SK-N-SH (cell line): ENCODE measurements at regions not wholly inside any gene's neighbourhood (a gene's known extent, or its start where the extent isn't known, plus 50 kb on each side); places are given as distances from the start of the nearest gene placed in this dataset.

Source experiments
- CTCF ChIA-PET: fragments of 300-600, 350-600 bp; formaldehyde crosslinking; extraction: SDS; loops from one replicate; lab custom pipeline; 2021; lab: Yijun Ruan, JAX
- POLR2A ChIA-PET: fragments of 350-600 bp; sonication (Branson Sonifier 250); formaldehyde crosslinking; extraction: SDS; loops from one replicate; lab custom pipeline; 2020; ENCODE audit warnings: antibody characterized with exemption, inconsistent platforms; lab: Yijun Ruan, JAX
- DNase-seq: peaks from one replicate; pipeline ENCODE4 v3.0.0; 2012
- H2AFZ ChIP-seq: fragments of 200-600 bp; sonication (generic); 2 replicates; pipeline ENCODE4 v1.8.1; 2016; ENCODE audit warnings: antibody characterized with exemption, mild to moderate bottlenecking, low read depth
- H3F3A ChIP-seq: fragments of 200-600 bp; sonication (generic); replicated peaks from 2 replicates; pipeline ENCODE3; 2016; ENCODE audit warnings: antibody characterized with exemption, mild to moderate bottlenecking; ENCODE audit not compliant: insufficient read depth
- H3K27ac ChIP-seq, 2 experiments: fragments of 200-500 bp in 1 of 2; fragments of 200-600 bp in 1 of 2; sonication (Bioruptor generic) in 1 of 2; sonication (generic), shearing (Covaris generic) in 1 of 2; 2 replicates each; pipeline versions ENCODE4 v1.5.1 to v1.6.1; 2014 to 2016; ENCODE audit warnings: low read depth in 2 of 2, inconsistent platforms in 1 of 2, low read length in 1 of 2, mild to moderate bottlenecking in 1 of 2, mixed read lengths in 1 of 2
- H3K27me3 ChIP-seq: fragments of 200-600 bp; sonication (generic), shearing (Covaris generic); 2 replicates; pipeline ENCODE4 v1.6.1; 2016; ENCODE audit warnings: mixed run types; ENCODE audit not compliant: insufficient read depth
- H3K36me3 ChIP-seq, 2 experiments: fragments of 200-500 bp in 1 of 2; fragments of 200-600 bp in 1 of 2; sonication (Bioruptor generic) in 1 of 2; sonication (generic) in 1 of 2; replicated peaks in 1 of 2; 2 replicates each; pipeline versions ENCODE3 to v1.5.1; 2014 to 2016; ENCODE audit warnings: low read length in 1 of 2, mild to moderate bottlenecking in 1 of 2; ENCODE audit not compliant: insufficient read depth in 2 of 2, control insufficient read depth in 1 of 2
- H3K4me1 ChIP-seq, 2 experiments: fragments of 200-500 bp in 1 of 2; fragments of 200-600 bp in 1 of 2; sonication (Bioruptor generic) in 1 of 2; sonication (generic), shearing (Covaris generic) in 1 of 2; 2 replicates each; pipeline versions ENCODE4 v1.5.1 to v1.6.1; 2014 to 2016; ENCODE audit warnings: low read depth in 1 of 2, low read length in 1 of 2, mixed run types in 1 of 2; ENCODE audit not compliant: insufficient read depth in 2 of 2, control insufficient read depth in 1 of 2
- H3K4me2 ChIP-seq: fragments of 200-600 bp; sonication (generic), shearing (Covaris generic); 2 replicates; pipeline ENCODE4 v1.6.1; 2017; ENCODE audit warnings: mixed run types
- H3K4me3 ChIP-seq, 2 experiments: fragments of 200-500 bp in 1 of 2; fragments of 200-600 bp in 1 of 2; sonication (Bioruptor generic) in 1 of 2; sonication (generic), shearing (Covaris generic) in 1 of 2; 2 replicates each; pipeline versions ENCODE4 v1.5.1 to v1.8.1; 2014 to 2016; ENCODE audit warnings: low read depth in 2 of 2, inconsistent platforms in 1 of 2, low read length in 1 of 2, mild to moderate bottlenecking in 1 of 2, mixed read lengths in 1 of 2, moderate library complexity in 1 of 2
- H3K79me2 ChIP-seq: fragments of 200-600 bp; sonication (generic); 2 replicates; pipeline ENCODE4 v1.8.1; 2017; ENCODE audit warnings: mild to moderate bottlenecking; ENCODE audit not compliant: insufficient read depth
- H3K9ac ChIP-seq: fragments of 200-600 bp; sonication (generic); 2 replicates; pipeline ENCODE4 v1.6.1; 2017; ENCODE audit warnings: mixed run types
- H3K9me2 ChIP-seq: fragments of 200-600 bp; sonication (generic); 2 replicates; pipeline ENCODE4 v1.6.1; 2017; ENCODE audit warnings: mixed run types
- H3K9me3 ChIP-seq: fragments of 200-600 bp; sonication (generic); 2 replicates; pipeline ENCODE4 v1.6.1; 2017; ENCODE audit warnings: mixed run types, mild to moderate bottlenecking, moderate library complexity
- H4K20me1 ChIP-seq: fragments of 200-600 bp; sonication (generic); 2 replicates; pipeline ENCODE4 v1.6.1; 2017; ENCODE audit warnings: mild to moderate bottlenecking, mixed run types; ENCODE audit not compliant: insufficient read depth
- EZH2phosphoT487 ChIP-seq: fragments of 200-600 bp; sonication (generic); IDR thresholded peaks from 2 replicates; pipeline ENCODE4 v1.6.1; 2017; ENCODE audit warnings: low read depth, mixed run types, mild to moderate bottlenecking, antibody characterized with exemption, moderate library complexity, borderline replicate concordance
- GABPA ChIP-seq: IDR thresholded peaks from 2 replicates; pipeline ENCODE4 v1.4.0; 2012; ENCODE audit warnings: low read depth, mild to moderate bottlenecking
- IRF3 ChIP-seq: fragments of 150-350 bp; IDR thresholded peaks from 2 replicates; pipeline ENCODE4 v1.6.1; 2016; ENCODE audit warnings: mild to moderate bottlenecking, low read depth, low read length
- MAX ChIP-seq: IDR thresholded peaks from 2 replicates; pipeline ENCODE4 v1.4.0; 2012; ENCODE audit warnings: low read depth
- MEF2A ChIP-seq: IDR thresholded peaks from 2 replicates; pipeline ENCODE4 v1.4.0; 2012; ENCODE audit warnings: low read depth, borderline replicate concordance
- MXI1 ChIP-seq: IDR thresholded peaks from 2 replicates; pipeline ENCODE4 v1.6.1; 2012; ENCODE audit warnings: mild to moderate bottlenecking, low read depth, low read length, improper control_type of control experiment
- NRF1 ChIP-seq: IDR thresholded peaks from 2 replicates; pipeline ENCODE4 v1.6.1; 2012; ENCODE audit warnings: low read depth, mild to moderate bottlenecking, low read length
- PBX3 ChIP-seq: IDR thresholded peaks from 2 replicates; pipeline ENCODE4; 2012
- POLR2AphosphoS5 ChIP-seq: IDR thresholded peaks from 2 replicates; pipeline ENCODE4 v1.6.1; 2012; ENCODE audit warnings: low read depth, low read length
- RAD21 ChIP-seq: IDR thresholded peaks from 2 replicates; pipeline ENCODE4 v1.6.1; 2012; ENCODE audit warnings: mild to moderate bottlenecking, low read length
- RCOR1 ChIP-seq: fragments of 150-350 bp; IDR thresholded peaks from 2 replicates; pipeline ENCODE4 v1.6.1; 2017; ENCODE audit warnings: antibody characterized with exemption, low read length
- RFX5 ChIP-seq: IDR thresholded peaks from 2 replicates; pipeline ENCODE4 v1.6.1; 2012; ENCODE audit warnings: mild to moderate bottlenecking, improper control_type of control experiment, low read length
- RXRA ChIP-seq: IDR thresholded peaks from 2 replicates; pipeline ENCODE4 v1.4.0; 2012; ENCODE audit warnings: low read depth, mild to moderate bottlenecking, borderline replicate concordance
- SIN3A ChIP-seq: IDR thresholded peaks from 2 replicates; pipeline ENCODE4 v1.6.1; 2012; ENCODE audit warnings: low read depth, mild to moderate bottlenecking, low read length, moderate library complexity, borderline replicate concordance
- TCF12 ChIP-seq: IDR thresholded peaks from 2 replicates; pipeline ENCODE4 v1.4.0; 2012
- USF2 ChIP-seq: fragments of 150-350 bp; IDR thresholded peaks from 2 replicates; pipeline ENCODE4 v1.6.1; 2017; ENCODE audit warnings: antibody characterized with exemption, low read length, low read depth, borderline replicate concordance
- ZBTB33 ChIP-seq: IDR thresholded peaks from 2 replicates; pipeline ENCODE4 v1.4.0; 2012; ENCODE audit warnings: low read depth, borderline replicate concordance
- WGBS: methylation state at CpG from one replicate; pipeline ENCODE4 v1.1.6; 2017; ENCODE audit warnings: low lambda C conversion rate; 5-methylcytosine and 5-hydroxymethylcytosine counted together

GRCh38 chr13:63198071-63198470, 1782.4 kb upstream of the PCDH20 start (continued):
- TF ChIP-seq SIN3A (no peak), RFX5 (no peak), IRF3 (no peak), MAX (no peak)

- Histone ChIP-seq H3F3A (peaks cover under 1% of the 10 kb centered on the region), H3K9me3 (no peaks in the 10 kb centered on the region), H3K9me2 (no peaks in the 10 kb centered on the region), H3K27me3 (no peaks in the 10 kb centered on the region), H3K4me3 (no peak overlapping the region), H3K36me3 (no peaks in the 10 kb centered on the region), H3K4me2 (no peak overlapping the region), H3K79me2 (no peaks in the 10 kb centered on the region), H4K20me1 (no peaks in the 10 kb centered on the region)
- DNase-seq: no peak
- no peak for TF ChIP-seq TCF12
- TF ChIP-seq IRF3: no peak
- no peak for TF ChIP-seq EZH2phosphoT487
- TF ChIP-seq NRF1: no peak
- TF ChIP-seq PBX3: no peak
- TF ChIP-seq POLR2AphosphoS5: no peak
- TF ChIP-seq GABPA: no peak
- TF ChIP-seq MAX: no peak
- no peak for TF ChIP-seq MXI1
- no peak for TF ChIP-seq USF2
- no peak for TF ChIP-seq RXRA
- TF ChIP-seq MEF2A: no peak
- no peak for TF ChIP-seq ZBTB33
- no peak for TF ChIP-seq RCOR1
- no peak for TF ChIP-seq RAD21
- TF ChIP-seq, all 33 proteins: peak for 0
- no peak overlapping the region for H3K9ac ChIP-seq
- ChIA-PET CTCF (no interaction called here), POLR2A (no interaction called here)
- H2AFZ ChIP-seq: no peak overlapping the region
- no peak overlapping the region for H3K27ac ChIP-seq
- 94% methylated on average over 1 of the region's 1 CpG for WGBS
- peaks cover 0 to 3% of the 10 kb centered on the region in 2 experiments; a peak in 2 of 4 replicates for H3K4me1 ChIP-seq
These were observed 1780.1 kb upstream of the PCDH20 start for GRCh38 chr13:63195726-63196125.
